ENCODE measurements at regions not wholly inside any gene's neighbourhood (a gene's known extent, or its start where the extent isn't known, plus 50 kb on each side); places are given as distances from the start of the nearest gene placed in this dataset.

DNA sequence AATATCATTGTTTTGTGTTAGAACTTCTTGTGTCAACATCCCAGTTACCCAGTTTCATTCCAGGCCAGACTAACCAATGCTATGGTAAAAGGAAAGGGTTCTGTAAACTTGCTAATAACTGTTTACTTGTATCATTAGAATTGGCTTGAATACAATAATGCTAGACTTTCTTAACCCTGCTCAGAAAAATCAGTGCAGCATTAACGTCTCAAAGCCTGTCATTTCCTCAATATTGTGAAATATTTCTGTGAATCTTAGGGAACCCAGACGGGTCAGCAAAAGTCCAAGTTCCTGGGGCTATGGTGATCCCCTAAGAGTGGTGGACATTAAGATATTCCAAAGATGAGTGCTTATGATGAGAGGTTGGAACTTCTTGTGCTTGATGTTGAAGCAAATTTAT is 541.2 kb upstream of the MAGEB18 start:
- Histone ChIP-seq H3K9me3 (no peaks in the 10 kb centered on the region), H3K27me3 (no peaks in the 10 kb centered on the region), H3K36me3 (no peaks in the 10 kb centered on the region), H3K4me3 (no peak overlapping the region)
- DNase-seq, result no peak

DNA sequence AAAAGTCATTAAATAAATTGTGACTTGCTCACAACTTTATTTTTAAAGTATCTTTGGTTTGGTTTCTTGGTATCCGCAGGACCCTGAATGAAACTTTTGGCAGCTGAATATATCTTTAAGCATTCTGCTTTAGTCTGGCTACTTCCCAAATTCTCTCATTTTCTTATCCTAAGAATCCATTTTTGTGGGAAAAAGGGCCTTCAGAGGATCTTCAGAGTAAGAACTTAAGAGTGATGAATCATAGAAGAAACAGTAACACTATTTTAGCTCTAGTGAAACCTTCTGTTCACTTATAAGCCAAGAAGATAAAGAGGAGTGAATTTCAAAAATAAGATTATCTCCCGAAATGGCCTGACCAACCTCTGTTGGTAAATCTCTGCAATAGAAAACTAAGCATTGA is 540.6 kb upstream of the MAGEB18 start:
- Histone ChIP-seq H3K27me3 (no peaks in the 10 kb centered on the region), H3K36me3 (no peaks in the 10 kb centered on the region), H3K9me3 (no peaks in the 10 kb centered on the region), H3K4me3 (no peak overlapping the region)
- no peak for DNase-seq

DNA sequence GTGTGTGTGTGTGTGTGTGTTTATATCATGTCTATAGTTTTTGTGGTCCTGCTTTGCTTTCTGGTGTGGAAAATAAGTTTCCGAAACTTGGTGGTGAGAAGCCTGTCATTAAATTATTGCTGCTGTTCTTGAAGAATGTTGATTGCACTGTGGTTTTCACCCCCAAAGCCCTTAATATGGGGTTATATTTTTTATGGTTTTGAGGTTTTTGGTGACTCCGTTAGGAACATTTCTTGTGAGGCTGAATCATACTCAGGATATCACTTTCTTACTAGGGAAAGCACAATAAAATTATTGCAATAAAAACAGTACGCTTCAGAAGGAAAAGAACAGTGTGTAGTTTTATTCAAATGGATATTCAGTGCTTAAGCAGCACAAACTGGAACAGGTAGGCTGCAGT is 539.1 kb upstream of the MAGEB18 start:
- H3K36me3 ChIP-seq, result no peaks in the 10 kb centered on the region
- no peaks in the 10 kb centered on the region for H3K9me3 ChIP-seq
- H3K27me3 ChIP-seq, result no peaks in the 10 kb centered on the region
- DNase-seq, result no peak
- no peak overlapping the region for H3K4me3 ChIP-seq

DNA sequence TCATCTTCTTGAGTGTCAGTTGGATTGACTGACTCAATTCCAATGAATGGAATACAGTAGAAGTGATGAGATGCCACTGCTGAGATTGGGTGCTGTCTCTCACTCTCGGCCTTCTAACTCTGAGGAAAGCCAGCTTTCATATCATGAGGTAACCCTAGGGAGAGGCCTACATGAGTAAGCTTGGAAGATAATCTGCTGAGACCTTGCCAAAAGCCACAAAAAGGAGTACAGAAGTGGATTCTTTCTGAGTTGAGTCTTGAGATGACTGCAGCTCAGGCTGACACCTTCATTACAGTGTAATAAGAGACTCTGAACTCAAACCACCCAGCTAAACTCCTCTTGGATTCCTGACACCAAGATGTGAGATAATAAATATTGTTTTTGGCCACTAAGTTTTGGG is 537.4 kb upstream of the MAGEB18 start:
- no peaks in the 10 kb centered on the region for H3K9me3 ChIP-seq
- DNase-seq, result no peak
- H3K36me3 ChIP-seq, result no peaks in the 10 kb centered on the region
- H3K27me3 ChIP-seq, result no peaks in the 10 kb centered on the region
- no peak overlapping the region for H3K4me3 ChIP-seq

DNA sequence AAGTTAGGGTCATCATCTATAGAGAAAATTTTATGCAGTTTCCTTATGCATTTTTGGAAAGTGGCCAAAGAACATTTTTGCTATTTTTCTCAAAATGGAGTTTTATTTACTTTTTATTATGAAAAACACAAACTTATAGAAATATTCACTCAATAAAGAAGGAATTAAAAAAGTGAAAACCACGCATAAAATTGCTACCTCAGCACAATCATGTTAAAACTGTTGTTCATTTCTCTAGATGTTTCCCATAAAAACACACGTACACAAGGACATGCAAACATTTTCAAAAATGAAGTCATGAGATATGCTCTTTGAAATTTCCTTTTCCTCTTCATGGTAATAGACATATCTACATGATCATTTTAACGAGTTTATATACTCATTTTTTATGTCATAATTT is 536.8 kb upstream of the MAGEB18 start:
- H3K27me3 ChIP-seq, result no peaks in the 10 kb centered on the region
- no peaks in the 10 kb centered on the region for H3K9me3 ChIP-seq
- H3K36me3 ChIP-seq, result no peaks in the 10 kb centered on the region
- no peak overlapping the region for H3K4me3 ChIP-seq
- no peak for DNase-seq

DNA sequence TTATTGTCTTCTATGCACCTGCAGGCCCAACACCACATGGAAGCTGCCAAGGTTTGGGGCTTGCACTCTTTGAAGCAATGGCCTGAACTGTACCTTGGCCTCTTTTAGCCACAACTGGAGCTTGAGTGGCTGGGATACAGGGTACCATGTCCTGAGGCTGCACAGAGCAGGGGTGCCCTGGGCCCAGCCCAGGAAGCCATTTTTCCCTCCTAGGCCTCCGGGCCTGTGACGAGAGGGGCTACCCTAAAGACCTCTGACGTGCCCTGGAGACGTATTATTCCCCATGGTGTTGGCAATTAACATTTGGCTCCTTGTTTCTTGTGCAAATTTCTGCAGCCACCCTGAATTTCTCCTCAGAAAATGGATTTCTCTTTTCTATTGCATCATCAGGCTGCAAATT is 519.9 kb upstream of the MAGEB18 start:
- Histone ChIP-seq H3K36me3 (no peaks in the 10 kb centered on the region), H3K27me3 (no peaks in the 10 kb centered on the region), H3K9me3 (no peaks in the 10 kb centered on the region), H3K4me3 (no peak overlapping the region)
- DNase-seq, result no peak

DNA sequence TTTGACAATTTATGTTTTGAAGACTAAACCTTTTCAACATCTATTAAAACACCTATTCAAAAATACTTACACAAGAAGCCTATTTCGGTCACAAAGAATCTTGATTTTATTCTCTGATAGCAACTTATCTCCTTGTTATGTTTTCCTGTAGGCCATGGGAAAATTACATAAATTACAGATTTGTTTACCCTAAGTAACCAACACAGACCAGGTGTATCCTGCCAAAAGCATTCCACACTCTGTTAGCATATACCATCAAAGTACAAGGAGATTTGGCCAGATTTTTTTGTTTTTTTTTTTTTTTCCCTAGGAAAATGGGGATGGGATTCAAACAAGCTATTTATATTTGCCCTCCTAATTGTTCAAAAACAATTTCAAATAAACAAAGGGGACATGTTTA is 497.9 kb upstream of the MAGEB18 start:
- H3K27me3 ChIP-seq, result no peaks in the 10 kb centered on the region
- no peaks in the 10 kb centered on the region for H3K9me3 ChIP-seq
- DNase-seq, result no peak
- H3K4me3 ChIP-seq, result no peak overlapping the region
- H3K36me3 ChIP-seq, result no peaks in the 10 kb centered on the region

DNA sequence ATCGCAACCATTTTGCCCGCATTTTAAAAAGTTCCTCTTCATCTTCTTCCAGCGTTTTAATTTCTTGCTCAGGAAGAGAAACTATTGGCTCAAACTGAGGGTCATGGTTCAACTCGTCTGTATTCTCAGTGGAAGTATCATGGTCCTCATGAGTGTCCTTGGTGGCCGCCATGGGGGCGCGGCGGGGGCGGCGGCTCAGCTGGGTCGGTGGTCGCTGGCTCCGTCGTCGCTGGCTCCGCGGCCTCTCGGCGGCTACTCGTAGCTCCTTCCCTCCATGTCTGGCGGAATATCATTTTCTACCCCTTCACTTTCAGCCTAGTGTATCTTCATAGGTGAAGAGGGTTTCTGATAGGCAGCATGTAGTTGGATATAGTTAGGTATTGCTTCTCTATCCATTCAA is 492.0 kb upstream of the MAGEB18 start:
- no peak for DNase-seq
- Histone ChIP-seq H3K9me3 (no peaks in the 10 kb centered on the region), H3K27me3 (no peaks in the 10 kb centered on the region; the same call in 1 of the 2 replicates), H3K36me3 (no peaks in the 10 kb centered on the region), H3K4me3 (no peak overlapping the region)

DNA sequence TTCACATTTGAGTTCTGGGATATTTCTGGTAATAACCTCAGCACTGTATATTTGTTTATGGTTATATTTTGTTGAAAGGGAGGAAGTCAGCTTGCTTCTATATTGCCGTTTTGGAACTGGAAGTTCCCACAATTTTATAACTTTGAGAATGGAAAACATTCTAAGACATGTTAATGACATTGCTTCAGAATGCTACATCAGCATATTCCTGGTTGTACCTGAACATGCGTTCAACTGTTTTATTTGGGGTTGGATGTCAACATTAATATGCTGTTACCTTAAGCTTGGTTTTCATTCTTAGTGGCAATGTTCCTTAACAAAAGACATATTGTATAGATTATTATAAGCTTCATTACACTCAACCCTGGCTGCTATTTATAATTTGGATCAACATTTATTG is 489.4 kb upstream of the MAGEB18 start:
- no peaks in the 10 kb centered on the region for H3K9me3 ChIP-seq
- no peak for DNase-seq
- H3K4me3 ChIP-seq, result no peak overlapping the region
- no peaks in the 10 kb centered on the region for H3K36me3 ChIP-seq
- H3K27me3 ChIP-seq, result no peaks in the 10 kb centered on the region; the same call in 1 of the 2 replicates

DNA sequence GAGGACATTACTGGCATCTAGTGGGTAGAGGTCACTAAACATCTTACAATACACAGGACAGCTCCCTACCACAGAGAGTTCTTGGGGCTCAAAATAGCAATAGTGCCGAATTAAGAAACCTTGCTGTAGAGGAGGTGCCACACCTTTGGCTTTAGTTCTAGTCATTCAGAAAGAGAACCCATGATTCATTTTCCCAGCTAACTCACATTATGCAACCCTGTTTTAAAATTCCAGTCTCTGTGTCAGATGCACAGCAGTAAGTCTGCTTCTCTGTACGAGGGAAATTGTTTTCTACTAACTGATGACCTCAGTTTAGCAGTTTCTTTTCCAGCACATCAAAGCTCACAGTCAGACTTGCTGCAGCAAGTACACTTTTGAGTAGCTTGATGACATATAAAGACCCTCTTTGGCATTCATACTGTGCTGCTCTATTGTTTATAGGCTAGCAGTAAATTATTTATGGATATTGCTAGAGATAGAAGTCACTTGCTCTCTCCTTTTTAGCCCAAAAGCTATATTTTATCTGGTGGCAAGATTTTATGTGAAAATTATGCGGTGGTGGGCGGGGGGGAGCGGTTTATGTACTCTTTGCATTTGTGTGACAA is 487.8 kb upstream of the MAGEB18 start:
- Histone ChIP-seq H3K4me3 (no peak overlapping the region), H3K27me3 (no peaks in the 10 kb centered on the region; the same call in 1 of the 2 replicates), H3K9me3 (no peaks in the 10 kb centered on the region), H3K36me3 (no peaks in the 10 kb centered on the region)
- DNase-seq, result no peak

DNA sequence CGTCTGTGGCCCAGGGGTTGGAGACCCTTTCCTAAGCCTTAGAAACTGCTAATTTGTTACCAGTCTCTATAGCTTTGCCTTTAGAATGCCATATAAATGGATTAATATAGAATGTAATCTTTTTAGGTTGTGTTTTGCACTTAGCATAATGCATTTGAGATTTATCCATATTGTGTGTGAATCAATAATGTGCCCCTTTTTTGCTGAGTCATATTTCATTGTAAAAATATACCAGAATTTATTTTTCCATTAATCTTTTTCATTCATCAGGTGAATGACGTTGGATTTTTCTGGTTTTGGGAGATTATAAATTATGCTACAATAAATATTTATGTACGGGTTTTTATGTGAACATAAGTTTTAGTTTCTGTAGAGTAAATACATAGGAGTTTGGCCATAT is 478.8 kb upstream of the MAGEB18 start:
- Histone ChIP-seq H3K36me3 (no peaks in the 10 kb centered on the region), H3K27me3 (no peaks in the 10 kb centered on the region), H3K9me3 (no peaks in the 10 kb centered on the region), H3K4me3 (no peak overlapping the region)
- DNase-seq, result no peak

DNA sequence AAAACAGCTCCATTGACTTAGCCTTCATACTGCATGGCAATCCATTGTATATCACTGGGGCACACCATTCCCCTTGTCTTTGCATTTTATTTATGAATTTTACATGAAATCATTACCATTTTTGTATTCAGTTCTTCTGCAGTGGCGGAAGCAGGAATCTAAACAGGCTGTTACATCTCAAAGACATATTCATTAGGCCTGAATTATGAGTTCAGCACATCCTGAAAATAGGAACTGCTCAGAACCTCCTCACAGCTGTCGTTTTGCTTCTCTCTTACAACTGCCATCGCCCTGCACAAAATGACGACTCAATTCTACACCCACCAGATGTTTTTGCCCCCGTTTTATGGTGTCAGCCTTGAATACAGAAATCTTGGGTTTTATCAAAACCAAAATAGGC is 474.4 kb upstream of the MAGEB18 start:
- Histone ChIP-seq H3K36me3 (no peaks in the 10 kb centered on the region), H3K27me3 (no peaks in the 10 kb centered on the region), H3K9me3 (no peaks in the 10 kb centered on the region), H3K4me3 (no peak overlapping the region)
- DNase-seq, result no peak

DNA sequence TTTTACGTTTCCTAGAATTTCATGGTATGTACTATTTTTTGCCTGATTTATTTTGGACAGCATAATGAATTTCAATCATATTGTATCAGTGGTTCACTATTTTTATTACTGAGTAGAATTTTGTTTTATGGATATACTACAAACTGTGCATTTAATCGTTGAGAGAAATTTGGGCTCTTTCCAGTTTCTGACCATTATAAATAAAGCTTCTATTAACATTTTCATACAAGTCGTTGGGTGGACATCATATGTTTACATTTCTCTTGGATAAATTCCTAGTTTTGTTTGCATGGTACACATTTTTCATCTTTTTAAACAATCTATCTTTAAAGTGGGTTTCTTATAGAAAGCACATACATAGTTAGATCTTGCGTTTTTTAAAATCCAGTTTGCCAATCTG is 472.7 kb upstream of the MAGEB18 start:
- no peaks in the 10 kb centered on the region for H3K36me3 ChIP-seq
- no peaks in the 10 kb centered on the region for H3K27me3 ChIP-seq
- H3K9me3 ChIP-seq, result no peaks in the 10 kb centered on the region
- no peak overlapping the region for H3K4me3 ChIP-seq
- DNase-seq, result no peak

DNA sequence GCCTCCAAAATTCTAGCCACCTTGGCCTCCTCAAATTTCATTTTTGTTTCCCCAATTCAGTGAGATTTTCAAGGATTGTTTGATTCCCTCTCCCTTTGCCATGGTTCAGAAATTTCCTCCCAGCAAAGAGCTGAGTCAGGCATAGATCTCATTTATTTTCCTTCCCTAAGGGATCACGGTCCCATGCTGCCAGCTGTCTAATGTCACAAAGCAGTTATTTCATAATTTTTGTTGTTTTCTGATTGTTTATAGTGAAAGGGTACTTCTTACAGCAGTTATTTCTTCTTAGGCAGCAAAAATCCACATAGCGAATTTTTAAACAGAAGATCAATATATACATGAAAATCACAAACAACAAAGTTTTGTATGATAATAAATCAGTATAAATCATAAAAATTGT is 470.5 kb upstream of the MAGEB18 start:
- Histone ChIP-seq H3K4me3 (no peak overlapping the region), H3K27me3 (no peaks in the 10 kb centered on the region), H3K9me3 (no peaks in the 10 kb centered on the region), H3K36me3 (no peaks in the 10 kb centered on the region)
- DNase-seq, result no peak

DNA sequence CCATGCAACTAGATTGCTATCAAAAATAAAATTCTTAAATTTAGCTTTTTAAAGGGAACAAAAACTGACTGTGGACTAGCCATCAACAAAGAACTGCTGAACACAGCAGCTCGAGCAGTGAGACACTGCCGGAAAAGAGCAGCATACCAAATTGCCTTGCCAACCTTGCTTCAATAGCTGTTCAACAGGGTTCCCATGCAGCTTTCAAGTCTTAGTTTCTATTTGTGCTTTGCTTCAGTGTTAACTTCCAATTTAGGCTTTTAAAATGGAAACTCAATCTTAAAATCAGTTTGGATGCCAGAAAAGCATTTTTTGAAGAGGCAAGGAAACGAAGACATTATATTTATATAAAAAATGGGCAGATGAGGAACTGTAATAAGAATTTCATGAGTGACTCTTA is 463.4 kb upstream of the MAGEB18 start:
- no peak for DNase-seq
- Histone ChIP-seq H3K4me3 (no peak overlapping the region), H3K27me3 (no peaks in the 10 kb centered on the region), H3K9me3 (no peaks in the 10 kb centered on the region), H3K36me3 (no peaks in the 10 kb centered on the region)

DNA sequence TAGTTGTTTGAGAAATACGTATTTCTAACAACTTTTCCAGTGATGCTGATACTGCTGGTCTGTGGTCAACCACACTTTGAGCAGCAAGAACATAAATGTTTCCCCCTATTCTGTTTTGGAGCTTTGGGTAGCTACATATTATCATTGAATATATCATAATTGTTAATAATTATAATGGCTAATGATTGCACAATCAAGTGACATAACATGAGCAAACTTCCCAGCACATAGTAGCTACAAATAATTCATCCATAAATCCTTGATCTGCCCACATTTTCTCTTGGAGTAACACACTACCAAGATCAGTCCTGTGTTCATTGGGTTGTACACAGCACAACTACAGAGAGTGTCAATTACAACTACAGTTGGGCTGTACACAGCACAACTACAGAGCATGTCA is 436.3 kb upstream of the MAGEB18 start:
- no peaks in the 10 kb centered on the region for H3K36me3 ChIP-seq
- no peaks in the 10 kb centered on the region for H3K9me3 ChIP-seq
- no peak overlapping the region for H3K4me3 ChIP-seq
- no peak for DNase-seq
- H3K27me3 ChIP-seq, result no peaks in the 10 kb centered on the region

DNA sequence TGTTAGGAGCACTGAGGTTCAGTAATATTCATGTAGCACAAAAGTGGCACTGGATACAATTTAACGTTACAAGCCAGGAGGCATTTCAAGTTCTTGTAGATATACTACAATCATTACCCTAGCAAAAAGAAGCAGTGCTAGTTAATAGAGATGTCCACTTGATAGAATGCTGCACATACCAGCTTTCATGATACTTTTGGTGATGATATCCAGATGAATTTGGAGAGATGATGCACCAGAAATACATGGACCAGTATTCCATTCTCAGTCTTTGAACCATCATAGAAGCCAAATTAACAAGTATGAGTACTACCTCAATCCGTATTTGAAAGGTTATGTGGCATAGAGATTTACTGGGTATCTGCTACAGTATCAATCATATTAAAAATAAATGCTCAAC is 421.0 kb upstream of the MAGEB18 start:
- Histone ChIP-seq H3K36me3 (no peaks in the 10 kb centered on the region), H3K9me3 (no peaks in the 10 kb centered on the region), H3K4me3 (no peak overlapping the region), H3K27me3 (no peaks in the 10 kb centered on the region)
- DNase-seq, result no peak

DNA sequence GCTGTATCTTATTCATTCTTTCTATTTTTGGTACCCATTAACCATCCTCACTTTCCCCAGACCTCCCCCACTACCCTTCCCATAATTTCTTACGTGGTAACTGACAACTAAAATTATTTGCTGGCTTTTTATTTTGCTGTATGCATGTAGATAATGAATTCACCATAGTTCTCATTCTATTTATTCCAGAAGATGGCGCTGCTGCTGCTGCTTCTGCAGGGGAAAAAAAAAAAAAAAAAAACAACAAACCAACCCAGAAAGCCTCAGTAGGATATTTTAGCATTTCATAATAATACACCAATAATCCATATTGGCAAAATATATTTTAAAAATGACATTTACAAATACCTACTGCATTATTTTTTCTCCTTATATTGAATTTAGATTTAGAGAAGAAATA is 416.6 kb upstream of the MAGEB18 start:
- no peaks in the 10 kb centered on the region for H3K36me3 ChIP-seq
- no peak for DNase-seq

DNA sequence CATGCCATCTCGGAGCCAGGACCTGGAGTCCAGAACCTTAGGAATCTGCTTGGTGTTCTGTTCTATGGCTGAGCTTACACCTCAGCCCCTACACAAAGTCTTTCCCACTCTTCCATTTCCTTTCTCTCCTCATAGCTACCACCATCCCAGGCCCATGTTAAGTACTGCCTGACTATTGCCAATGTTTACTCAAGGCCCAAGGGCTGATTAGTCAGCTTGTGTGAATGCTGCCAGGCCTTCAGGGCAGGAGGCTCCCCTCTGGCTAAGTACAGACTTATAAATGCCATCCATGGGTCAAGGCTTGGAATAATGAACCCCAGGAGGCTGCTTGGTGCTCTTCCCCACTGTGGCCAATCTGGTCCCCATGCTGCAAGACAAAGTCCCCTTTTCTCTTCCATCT is 411.6 kb upstream of the MAGEB18 start:
- H3K36me3 ChIP-seq, result no peaks in the 10 kb centered on the region
- no peak overlapping the region for H3K4me3 ChIP-seq
- no peaks in the 10 kb centered on the region for H3K9me3 ChIP-seq
- no peaks in the 10 kb centered on the region for H3K27me3 ChIP-seq
- DNase-seq, result peak; percentile 4

More for the DNA sequence above, 416.6 kb upstream of the MAGEB18 start:
- Histone ChIP-seq H3K9me3 (no peaks in the 10 kb centered on the region), H3K27me3 (no peaks in the 10 kb centered on the region), H3K4me3 (no peak overlapping the region)

All from MG63 (cell line).